HG03520 (cell line): ENCODE measurements at regions not wholly inside any gene's neighbourhood (a gene's known extent, or its start where the extent isn't known, plus 50 kb on each side); places are given as distances from the start of the nearest gene placed in this dataset.

Source experiments
- ATAC-seq: cut with Tn5 transposase; IDR thresholded peaks from one replicate; pipeline ENCODE4 v1.9.1; 2021; ENCODE audit warnings: mild to moderate bottlenecking, moderate library complexity; ENCODE audit not compliant: unreplicated experiment

- no peak for ATAC-seq
These were observed 106.5 kb upstream of the FRY start for GRCh38 chr13:31925079-31925478.

- ATAC-seq = no peak
These were observed 104.3 kb upstream of the FRY start for GRCh38 chr13:31927219-31927653.

- no peak for ATAC-seq
These were observed 102.4 kb upstream of the FRY start for GRCh38 chr13:31929031-31929770.

- peak; percentile 20 for ATAC-seq
These were observed 101.1 kb upstream of the FRY start for GRCh38 chr13:31930490-31930889.

- peak; percentile 100 for ATAC-seq
These were observed 100.6 kb upstream of the FRY start for GRCh38 chr13:31930901-31931522.

GRCh38 chr13:31937436-31937835, 94.1 kb upstream of the FRY start:
- no peak for ATAC-seq

GRCh38 chr13:31940076-31940475, 91.5 kb upstream of the FRY start:
- no peak for ATAC-seq

- no peak for ATAC-seq
These were observed 88.0 kb upstream of the FRY start for GRCh38 chr13:31943591-31943990.

- ATAC-seq = no peak
These were observed 87.1 kb upstream of the FRY start for GRCh38 chr13:31944262-31945160.

- no peak for ATAC-seq
These were observed 86.2 kb upstream of the FRY start for GRCh38 chr13:31945202-31945961.

GRCh38 chr13:31946091-31946770, 85.3 kb upstream of the FRY start:
- no peak for ATAC-seq

GRCh38 chr13:31947105-31947504, 84.5 kb upstream of the FRY start:
- no peak for ATAC-seq

GRCh38 chr13:31947506-31947905, 84.1 kb upstream of the FRY start:
- ATAC-seq = no peak

- no peak for ATAC-seq
These were observed 82.1 kb upstream of the FRY start for GRCh38 chr13:31949486-31949885.

GRCh38 chr13:31950111-31950815, 81.3 kb upstream of the FRY start:
- ATAC-seq = no peak

GRCh38 chr13:31951215-31951678, 80.3 kb upstream of the FRY start:
- ATAC-seq = peak; percentile 93

- no peak for ATAC-seq
These were observed 78.8 kb upstream of the FRY start for GRCh38 chr13:31952641-31953380.

GRCh38 chr13:31955101-31955500, 76.5 kb upstream of the FRY start:
- no peak for ATAC-seq

- ATAC-seq = no peak
These were observed 75.8 kb upstream of the FRY start for GRCh38 chr13:31955741-31956140.
